MM.1S (cell line): ENCODE measurements at regions not wholly inside any gene's neighbourhood (a gene's known extent, or its start where the extent isn't known, plus 50 kb on each side); places are given as distances from the start of the nearest gene placed in this dataset.

ENCODE experiments used
- DNase-seq: peaks from one replicate; pipeline ENCODE4 v3.0.0-alpha.2; 2015
- H2AFZ ChIP-seq: fragments of 300-600 bp; sonication (generic); 2 replicates; pipeline ENCODE4 v1.6.0; 2016; ENCODE audit warnings: antibody characterized with exemption, low read length
- H3F3A ChIP-seq: fragments of 300-600 bp; sonication (generic); 2 replicates; pipeline ENCODE4 v1.6.1; 2016; ENCODE audit warnings: mild to moderate bottlenecking, antibody characterized with exemption, low read length, moderate library complexity, mixed read lengths; ENCODE audit not compliant: insufficient read depth
- H3K27ac ChIP-seq: fragments of 300-600 bp; sonication (generic); 2 replicates; pipeline ENCODE4 v1.5.1; 2016; ENCODE audit warnings: mild to moderate bottlenecking, low read length
- H3K27me3 ChIP-seq: fragments of 300-600 bp; sonication (generic); replicated peaks from 2 replicates; pipeline ENCODE4 v1.6.0; 2016; ENCODE audit warnings: low read length; ENCODE audit not compliant: insufficient read depth
- H3K36me3 ChIP-seq: fragments of 300-600 bp; sonication (generic); replicated peaks from 2 replicates; pipeline ENCODE4 v1.6.1; 2016; ENCODE audit warnings: mild to moderate bottlenecking, low read length, mixed read lengths; ENCODE audit not compliant: insufficient read depth
- H3K4me1 ChIP-seq: fragments of 300-600 bp; sonication (generic); 2 replicates; pipeline ENCODE4 v1.6.1; 2016; ENCODE audit warnings: low read length, mixed read lengths
- H3K4me2 ChIP-seq: fragments of 300-600 bp; sonication (generic); 2 replicates; pipeline ENCODE4 v1.6.0; 2016; ENCODE audit warnings: low read depth, low read length
- H3K4me3 ChIP-seq: fragments of 300-600 bp; sonication (generic); 2 replicates; pipeline ENCODE4 v1.5.1; 2016; ENCODE audit warnings: low read length, mixed read lengths
- H3K79me2 ChIP-seq: fragments of 300-600 bp; sonication (generic); 2 replicates; pipeline ENCODE4 v1.6.1; 2016; ENCODE audit warnings: mixed run types, low read length, mixed read lengths
- H3K9ac ChIP-seq: fragments of 300-600 bp; sonication (generic); 2 replicates; pipeline ENCODE4 v1.6.1; 2016; ENCODE audit warnings: low read length, mixed read lengths
- H3K9me2 ChIP-seq: fragments of 300-600 bp; sonication (generic); replicated peaks from 2 replicates; pipeline ENCODE4 v1.6.1; 2016; ENCODE audit warnings: mild to moderate bottlenecking, low read length, mixed read lengths; ENCODE audit not compliant: insufficient read depth
- H3K9me3 ChIP-seq: fragments of 300-600 bp; sonication (generic); replicated peaks from 2 replicates; pipeline ENCODE4 v1.6.1; 2016; ENCODE audit warnings: mild to moderate bottlenecking, low read length, mixed read lengths; ENCODE audit not compliant: insufficient read depth
- H4K20me1 ChIP-seq: fragments of 300-600 bp; sonication (generic); 2 replicates; pipeline ENCODE4 v1.6.1; 2016; ENCODE audit warnings: mild to moderate bottlenecking, low read length, moderate library complexity, mixed read lengths; ENCODE audit not compliant: insufficient read depth
- EZH2 ChIP-seq: fragments of 300-600 bp; sonication (generic); optimal IDR thresholded peaks from 2 replicates; pipeline ENCODE3; 2017; ENCODE audit warnings: low read depth, mild to moderate bottlenecking, antibody characterized with exemption, low read length, mixed read lengths
- EZH2phosphoT487 ChIP-seq: fragments of 300-600 bp; sonication (generic); IDR thresholded peaks from 2 replicates; pipeline ENCODE4 v1.6.1; 2018; ENCODE audit warnings: antibody characterized with exemption, low read length
- TF ChIP-seq, protein P1 (sequence below): fragments of 300-600 bp; sonication (generic); IDR thresholded peaks from 2 replicates; pipeline ENCODE4 v1.5.1; 2016; ENCODE audit warnings: antibody characterized with exemption, low read length, mixed read lengths

DNA sequence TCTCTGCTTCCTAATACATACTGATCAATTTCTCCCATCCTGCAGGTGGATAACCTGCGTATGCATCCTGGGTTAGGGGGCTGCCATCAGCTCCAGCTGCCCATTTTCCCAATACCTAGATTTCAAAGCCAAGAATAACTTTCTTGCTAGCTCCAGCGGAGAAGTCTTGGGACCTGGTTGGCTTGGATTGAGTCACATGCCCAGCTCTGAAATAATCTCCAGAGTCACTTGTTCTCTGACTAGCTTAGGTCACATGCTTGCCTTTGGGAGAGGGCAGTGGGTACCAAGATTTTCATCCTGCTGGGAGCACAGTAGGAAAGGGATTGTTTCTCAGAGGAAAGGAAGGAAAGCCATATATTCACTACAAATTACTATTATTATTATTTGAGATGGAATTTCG is 70.0 kb upstream of the ELAC2 start:
- no peaks in the 10 kb centered on the region for H3K9me3 ChIP-seq
- H3K79me2 ChIP-seq, result no peaks in the 10 kb centered on the region
- H3K4me2 ChIP-seq, result no peak overlapping the region
- no peak overlapping the region for H3K9ac ChIP-seq
- H3K36me3 ChIP-seq, result no peaks in the 10 kb centered on the region
- H3K4me3 ChIP-seq, result no peak overlapping the region
- no peak for DNase-seq
- no peaks in the 10 kb centered on the region for H3F3A ChIP-seq
- no peaks in the 10 kb centered on the region for H3K9me2 ChIP-seq
- TF ChIP-seq EZH2 (no peak), EZH2phosphoT487 (no peak)
- TF ChIP-seq, protein P1, sequence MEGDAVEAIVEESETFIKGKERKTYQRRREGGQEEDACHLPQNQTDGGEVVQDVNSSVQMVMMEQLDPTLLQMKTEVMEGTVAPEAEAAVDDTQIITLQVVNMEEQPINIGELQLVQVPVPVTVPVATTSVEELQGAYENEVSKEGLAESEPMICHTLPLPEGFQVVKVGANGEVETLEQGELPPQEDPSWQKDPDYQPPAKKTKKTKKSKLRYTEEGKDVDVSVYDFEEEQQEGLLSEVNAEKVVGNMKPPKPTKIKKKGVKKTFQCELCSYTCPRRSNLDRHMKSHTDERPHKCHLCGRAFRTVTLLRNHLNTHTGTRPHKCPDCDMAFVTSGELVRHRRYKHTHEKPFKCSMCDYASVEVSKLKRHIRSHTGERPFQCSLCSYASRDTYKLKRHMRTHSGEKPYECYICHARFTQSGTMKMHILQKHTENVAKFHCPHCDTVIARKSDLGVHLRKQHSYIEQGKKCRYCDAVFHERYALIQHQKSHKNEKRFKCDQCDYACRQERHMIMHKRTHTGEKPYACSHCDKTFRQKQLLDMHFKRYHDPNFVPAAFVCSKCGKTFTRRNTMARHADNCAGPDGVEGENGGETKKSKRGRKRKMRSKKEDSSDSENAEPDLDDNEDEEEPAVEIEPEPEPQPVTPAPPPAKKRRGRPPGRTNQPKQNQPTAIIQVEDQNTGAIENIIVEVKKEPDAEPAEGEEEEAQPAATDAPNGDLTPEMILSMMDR, result no peak
- H2AFZ ChIP-seq, result no peak overlapping the region
- no peaks in the 10 kb centered on the region for H3K4me1 ChIP-seq
- no peaks in the 10 kb centered on the region for H4K20me1 ChIP-seq
- no peak overlapping the region for H3K27ac ChIP-seq
- H3K27me3 ChIP-seq, result no peaks in the 10 kb centered on the region

GRCh38 chr17:13086142-13086769 is 68.4 kb upstream of the ELAC2 start:
- Histone ChIP-seq H3K79me2 (no peaks in the 10 kb centered on the region), H3K9me3 (no peaks in the 10 kb centered on the region), H3K27me3 (no peaks in the 10 kb centered on the region), H3K27ac (no peak overlapping the region), H2AFZ (no peak overlapping the region), H3K4me2 (no peak overlapping the region), H3K9me2 (no peaks in the 10 kb centered on the region), H3K9ac (no peak overlapping the region), H4K20me1 (no peaks in the 10 kb centered on the region), H3K4me1 (no peaks in the 10 kb centered on the region), H3K4me3 (no peak overlapping the region), H3K36me3 (no peaks in the 10 kb centered on the region), H3F3A (no peaks in the 10 kb centered on the region)
- DNase-seq, result no peak
- TF ChIP-seq, protein P1, result no peak
- TF ChIP-seq EZH2, result no peak
- no peak for TF ChIP-seq EZH2phosphoT487

GRCh38 chr17:13085578-13085977 is 67.8 kb upstream of the ELAC2 start:
- H3K27me3 ChIP-seq, result no peaks in the 10 kb centered on the region
- no peaks in the 10 kb centered on the region for H3K9me3 ChIP-seq
- no peak for TF ChIP-seq EZH2
- TF ChIP-seq EZH2phosphoT487, result no peak
- TF ChIP-seq, protein P1, result no peak
- no peak overlapping the region for H3K9ac ChIP-seq
- H3K27ac ChIP-seq, result no peak overlapping the region
- no peaks in the 10 kb centered on the region for H4K20me1 ChIP-seq
- no peak overlapping the region for H3K4me3 ChIP-seq
- no peaks in the 10 kb centered on the region for H3K36me3 ChIP-seq
- H2AFZ ChIP-seq, result no peak overlapping the region
- H3K9me2 ChIP-seq, result no peaks in the 10 kb centered on the region
- no peak overlapping the region for H3K4me2 ChIP-seq
- no peaks in the 10 kb centered on the region for H3K79me2 ChIP-seq
- no peaks in the 10 kb centered on the region for H3K4me1 ChIP-seq
- no peak for DNase-seq
- H3F3A ChIP-seq, result no peaks in the 10 kb centered on the region
